HepG2 (cell line): ENCODE measurements at regions not wholly inside any gene's neighbourhood (a gene's known extent, or its start where the extent isn't known, plus 50 kb on each side); places are given as distances from the start of the nearest gene placed in this dataset.

Experiments
- ATAC-seq: fragments of 200-7000 bp; cut with Tn5 transposase; 3 replicates; pipeline ENCODE4 v1.9.1; 2020; ENCODE audit warnings: mild to moderate bottlenecking, moderate library complexity
- BruUV-seq: library from RNA; stranded (reverse); fragments of 400-500 nt; replicated peaks from 2 replicates; lab custom pipeline; 2021; lab: Mats Ljungman, UMichigan
- CTCF ChIA-PET: fragments of 300-600 bp; formaldehyde crosslinking; extraction: SDS; loops from one replicate; lab custom pipeline; 2021; ENCODE audit warnings: low total read pairs, inconsistent platforms, low intra/inter-chr PET ratio; lab: Yijun Ruan, JAX
- POLR2A ChIA-PET: fragments of 350-600 bp; sonication (Branson Sonifier 250); formaldehyde crosslinking; loops from one replicate; lab custom pipeline; 2020; ENCODE audit warnings: antibody characterized with exemption, inconsistent platforms; lab: Yijun Ruan, JAX
- DNase-seq: peaks from one replicate; pipeline ENCODE4 v3.0.0-alpha.2; 2015; ENCODE audit warnings: low spot score
- FAIRE-seq: peaks from 3 replicates; lab custom pipeline; 2011; peaks lifted over from hg19 to GRCh38; lab: Jason Lieb, UNC
- H2AFZ ChIP-seq: one replicate; pipeline ENCODE4 v1.6.1; 2011; ENCODE audit warnings: low read length, inconsistent platforms
- H3K27ac ChIP-seq: fragments of 300-600 bp; 3 replicates; pipeline ENCODE4 v1.8.0; 2011; ENCODE audit warnings: mixed run types, mild to moderate bottlenecking, mixed read lengths, low read length, inconsistent platforms; ENCODE audit not compliant: insufficient read depth; ENCODE audit errors: extremely low read length
- H3K27me3 ChIP-seq, 2 experiments: fragments of 200-600 bp in 1 of 2; 2 replicates in 1 of 2; 3 replicates in 1 of 2; pipeline versions ENCODE4 v1.6.0 to v1.8.0; 2011; ENCODE audit warnings: low read length in 2 of 2, mild to moderate bottlenecking in 2 of 2, moderate library complexity in 2 of 2, inconsistent platforms in 1 of 2; ENCODE audit not compliant: insufficient read depth in 2 of 2, control insufficient read depth in 1 of 2
- H3K36me3 ChIP-seq, 2 experiments: fragments of 200-600 bp in 1 of 2; replicated peaks in 1 of 2; 2 replicates in 1 of 2; 3 replicates in 1 of 2; pipeline versions ENCODE4 v1.5.1 to v1.8.0; 2011; ENCODE audit warnings: low read length in 2 of 2, inconsistent platforms in 1 of 2; ENCODE audit not compliant: insufficient read depth in 2 of 2, control insufficient read depth in 1 of 2
- H3K4me1 ChIP-seq: 2 replicates; pipeline ENCODE4 v1.5.1; 2012; ENCODE audit warnings: low read length, inconsistent platforms; ENCODE audit not compliant: insufficient read depth
- H3K4me2 ChIP-seq: 2 replicates; pipeline ENCODE4 v1.6.0; 2011; ENCODE audit warnings: low read depth, low read length, inconsistent platforms
- H3K4me3 ChIP-seq, 3 experiments: fragments of 200-600 bp in 1 of 3; sonication (generic), shearing (Covaris generic) in 1 of 3; replicated peaks in 1 of 3; 2 replicates each; pipeline ENCODE4 v1.5.1; 2011 to 2016; ENCODE audit warnings: low read length in 3 of 3, inconsistent platforms in 2 of 3, low read depth in 2 of 3, mild to moderate bottlenecking in 2 of 3, control low read depth in 1 of 3, mixed read lengths in 1 of 3; ENCODE audit not compliant: insufficient read depth in 1 of 3
- H3K79me2 ChIP-seq: one replicate; pipeline ENCODE4 v1.6.1; 2011; ENCODE audit warnings: low read length, inconsistent platforms; ENCODE audit not compliant: insufficient read depth
- H3K9ac ChIP-seq: 2 replicates; pipeline ENCODE4 v1.6.0; 2011; ENCODE audit warnings: mild to moderate bottlenecking, low read depth, low read length, inconsistent platforms; ENCODE audit not compliant: insufficient read depth
- H3K9me3 ChIP-seq: 2 replicates; pipeline ENCODE4 v1.5.1; 2012; ENCODE audit warnings: mild to moderate bottlenecking, low read length
- H4K20me1 ChIP-seq: 2 replicates; pipeline ENCODE4 v1.6.0; 2011; ENCODE audit warnings: inconsistent platforms, mild to moderate bottlenecking, low read length, moderate library complexity; ENCODE audit not compliant: insufficient read depth
- FOXP4 ChIP-seq: sonication (generic); formaldehyde crosslinking; IDR thresholded peaks from 2 replicates; pipeline ENCODE4 v1.4.0; 2020; ENCODE audit warnings: missing genetic modification reagents
- MAF1 ChIP-seq: sonication (generic); formaldehyde crosslinking; IDR thresholded peaks from 2 replicates; pipeline ENCODE4 v1.5.0; 2020; ENCODE audit warnings: missing genetic modification reagents, borderline replicate concordance
- MEF2D ChIP-seq: sonication (generic); formaldehyde crosslinking; IDR thresholded peaks from 2 replicates; pipeline ENCODE4 v1.5.1; 2020; ENCODE audit warnings: mild to moderate bottlenecking, missing genetic modification reagents
- TCF12 ChIP-seq, 2 experiments: fragments of 450-650 bp in 1 of 2; sonication (generic) in 1 of 2; formaldehyde crosslinking in 1 of 2; IDR thresholded peaks; 2 replicates each; pipeline versions ENCODE4 v1.6.1 to v1.8.0; 2017 to 2022; ENCODE audit warnings: antibody characterized with exemption in 1 of 2, mild to moderate bottlenecking in 1 of 2, missing genetic modification reagents in 1 of 2, moderate library complexity in 1 of 2
- WGBS: methylation state at CpG from one replicate; pipeline ENCODE4 v1.1.6; 2017; ENCODE audit warnings: low lambda C conversion rate; 5-methylcytosine and 5-hydroxymethylcytosine counted together
- in situ Hi-C: cut with HindIII; loops from 2 replicates; pipeline ENCODE4 v1.10.0; 2017; ENCODE audit warnings: low pct_unique_long_range_greater_than_20kb; ENCODE audit not compliant: extremely low pct_ligation_motif_present
- intact Hi-C: fragments of 100-400 bp; cut with micrococcal nuclease; formaldehyde crosslinking; loops from one replicate; pipeline ENCODE4 v1.10.0; 2022; ENCODE audit not compliant: unreplicated experiment
- TF ChIP-seq, protein P1 (sequence below): sonication (generic); formaldehyde crosslinking; conservative IDR thresholded peaks from 2 replicates; pipeline ENCODE4 v1.4.0; 2020; ENCODE audit warnings: missing genetic modification reagents

DNA sequence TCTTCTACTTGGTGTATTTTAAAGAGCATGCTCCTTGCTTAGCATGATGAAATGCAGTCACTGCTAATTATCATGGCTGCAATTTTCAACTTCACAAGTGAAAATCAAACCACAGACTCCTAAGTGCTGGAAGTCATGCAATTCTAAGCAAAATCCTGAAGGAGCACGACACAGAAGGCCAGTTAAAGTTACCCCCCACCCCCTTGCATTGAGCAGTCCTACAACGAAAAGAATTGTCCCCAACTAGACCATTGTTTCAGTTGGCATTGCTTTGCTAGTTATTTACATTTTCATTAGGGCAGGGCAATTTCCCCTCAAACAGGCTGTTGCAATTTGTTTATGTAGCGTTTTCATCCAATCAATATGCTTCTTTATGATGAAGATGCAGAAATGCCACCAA is 321.2 kb downstream of the PCDH7 start (continued):
- TF ChIP-seq FOXP4 (CRISPR knock-in tag) = no peak
- no peak for TF ChIP-seq MEF2D (CRISPR knock-in tag)
- TF ChIP-seq, protein P1, sequence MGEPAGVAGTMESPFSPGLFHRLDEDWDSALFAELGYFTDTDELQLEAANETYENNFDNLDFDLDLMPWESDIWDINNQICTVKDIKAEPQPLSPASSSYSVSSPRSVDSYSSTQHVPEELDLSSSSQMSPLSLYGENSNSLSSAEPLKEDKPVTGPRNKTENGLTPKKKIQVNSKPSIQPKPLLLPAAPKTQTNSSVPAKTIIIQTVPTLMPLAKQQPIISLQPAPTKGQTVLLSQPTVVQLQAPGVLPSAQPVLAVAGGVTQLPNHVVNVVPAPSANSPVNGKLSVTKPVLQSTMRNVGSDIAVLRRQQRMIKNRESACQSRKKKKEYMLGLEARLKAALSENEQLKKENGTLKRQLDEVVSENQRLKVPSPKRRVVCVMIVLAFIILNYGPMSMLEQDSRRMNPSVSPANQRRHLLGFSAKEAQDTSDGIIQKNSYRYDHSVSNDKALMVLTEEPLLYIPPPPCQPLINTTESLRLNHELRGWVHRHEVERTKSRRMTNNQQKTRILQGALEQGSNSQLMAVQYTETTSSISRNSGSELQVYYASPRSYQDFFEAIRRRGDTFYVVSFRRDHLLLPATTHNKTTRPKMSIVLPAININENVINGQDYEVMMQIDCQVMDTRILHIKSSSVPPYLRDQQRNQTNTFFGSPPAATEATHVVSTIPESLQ (CRISPR knock-in tag) = no peak

DNA sequence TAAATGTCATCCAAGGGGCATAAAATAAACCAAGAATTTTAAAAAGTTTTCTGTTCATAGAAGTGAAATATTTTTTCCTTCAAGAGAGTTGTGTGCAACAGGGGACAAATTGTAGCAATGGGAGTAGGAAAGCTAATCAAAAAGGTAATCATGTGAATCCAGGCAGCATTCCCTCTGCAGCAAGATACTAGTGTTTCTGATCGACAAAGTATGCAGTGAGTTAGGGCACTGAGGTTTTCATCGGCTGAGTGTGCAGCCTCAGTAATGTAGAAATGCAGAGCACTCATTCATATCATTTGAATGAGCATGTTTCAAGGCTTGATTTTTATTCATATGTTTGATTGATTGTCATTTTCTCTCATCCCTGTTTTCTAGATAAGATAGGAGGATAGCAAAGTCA is 321.7 kb downstream of the PCDH7 start:
- no peak overlapping the region for H3K4me2 ChIP-seq

More for the DNA sequence above, 321.7 kb downstream of the PCDH7 start:
- ChIA-PET POLR2A (no interaction called here), CTCF (no interaction called here)
- Histone ChIP-seq H3K27ac (no peak overlapping the region), H2AFZ (no peak overlapping the region), H3K36me3 (no peaks in the 10 kb centered on the region), H3K9me3 (no peaks in the 10 kb centered on the region), H3K79me2 (no peaks in the 10 kb centered on the region), H3K4me1 (no peaks in the 10 kb centered on the region), H3K27me3 (no peaks in the 10 kb centered on the region), H4K20me1 (no peaks in the 10 kb centered on the region), H3K4me3 (no peak overlapping the region), H3K9ac (no peak overlapping the region)
- in situ Hi-C loops (no loop called here), intact Hi-C loops (no loop called here)
- ATAC-seq (no peak), FAIRE-seq (no peak), DNase-seq (no peak)
- TF ChIP-seq MAF1 (CRISPR knock-in tag) (no peak), TCF12 (IDR thresholded peaks at IDR 0.05) (no peak), TCF12 (CRISPR knock-in tag; IDR thresholded peaks at IDR 0.05) (no peak)
- WGBS = 0% methylated on average over 2 of the region's 2 CpGs
- no TSS peak for BruUV-seq
